ENCODE measurements at regions not wholly inside any gene's neighbourhood (a gene's known extent, or its start where the extent isn't known, plus 50 kb on each side); places are given as distances from the start of the nearest gene placed in this dataset.
A peak's percentile ranks its signal among the peaks of the same experiment; 100 is the strongest.

DNA sequence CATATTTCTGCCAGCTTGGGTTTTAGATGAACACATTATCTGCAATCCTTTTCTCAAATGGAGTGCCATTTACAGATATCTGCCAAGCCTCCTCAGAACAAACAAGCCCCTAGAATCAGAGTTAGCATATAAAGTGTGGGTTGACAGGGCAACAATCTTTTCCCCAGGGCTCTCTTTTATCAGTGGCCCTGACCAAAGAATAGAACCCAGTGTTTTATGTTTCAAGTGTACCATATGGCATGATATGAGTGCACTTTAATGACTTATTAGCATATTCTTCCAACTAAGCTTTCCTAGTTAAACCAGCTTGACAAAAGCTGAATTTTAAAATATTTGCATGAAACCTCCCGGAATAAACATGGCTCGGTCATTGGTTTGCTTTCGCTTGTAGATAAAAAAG lies 57.3 kb downstream of the EVX1 start:
- DNase-seq (ENCODE audit: low spot score), result no peak

DNA sequence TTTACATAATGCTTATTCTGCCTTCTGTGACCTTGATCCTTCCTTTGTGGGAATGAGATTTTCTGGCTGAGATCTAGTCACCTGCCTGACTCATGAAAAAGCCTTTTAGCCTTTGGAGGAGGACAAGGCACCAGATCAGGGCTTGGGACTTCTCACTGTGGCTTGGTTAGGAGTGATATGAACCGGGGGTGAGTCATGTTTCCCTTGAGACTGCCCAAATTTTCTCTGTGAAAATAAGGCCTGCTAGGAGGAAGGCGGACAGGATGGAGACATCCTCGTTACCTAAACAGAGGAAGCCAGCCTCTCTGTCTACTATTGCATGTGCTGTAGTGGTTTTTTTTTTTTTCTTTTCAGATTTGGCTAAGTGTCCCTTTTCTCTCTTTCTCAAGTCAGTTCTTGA lies 57.8 kb downstream of the EVX1 start:
- no peak for DNase-seq (ENCODE audit: low spot score)

DNA sequence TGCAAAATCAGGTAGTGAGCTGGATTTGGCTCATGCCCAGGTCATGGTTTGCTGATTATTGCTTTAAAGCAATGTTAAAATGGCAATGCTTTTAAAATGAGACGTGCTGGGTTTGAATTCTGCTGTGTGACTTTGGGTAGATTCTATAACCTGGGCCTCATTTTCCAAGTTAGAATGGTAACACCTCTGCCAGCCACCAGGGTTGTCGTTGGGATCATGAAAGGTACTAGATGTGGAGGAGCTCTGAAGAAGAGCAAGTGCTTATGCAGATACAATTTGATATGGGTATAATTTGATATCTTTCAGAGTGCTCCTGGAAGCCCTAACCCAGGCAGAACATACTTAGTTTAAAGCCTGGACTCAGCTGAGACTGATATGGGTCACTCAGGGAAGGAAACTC lies 60.0 kb downstream of the EVX1 start:
- no peak for DNase-seq (ENCODE audit: low spot score)

DNA sequence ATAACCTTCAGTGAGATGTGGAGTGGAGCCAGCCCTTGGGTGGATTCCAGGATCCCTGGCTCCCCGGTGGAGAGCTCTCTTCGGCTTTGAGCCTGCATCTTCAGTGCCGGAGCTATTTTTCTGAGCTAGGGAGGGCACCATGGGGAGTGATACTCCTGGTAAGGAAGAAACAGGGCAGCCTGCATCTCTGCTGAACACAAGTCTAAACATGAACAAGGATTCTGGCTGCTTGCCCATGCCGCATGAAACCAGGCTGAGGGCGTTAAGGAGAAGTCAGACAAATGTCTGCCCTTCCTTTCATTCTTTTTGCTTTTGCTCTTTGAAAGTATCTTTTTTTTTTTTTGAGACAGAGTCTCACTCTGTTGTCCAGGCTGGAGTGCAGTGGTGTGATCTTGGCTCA lies 60.4 kb downstream of the EVX1 start:
- peak; percentile 10 for DNase-seq (ENCODE audit: low spot score)

DNA sequence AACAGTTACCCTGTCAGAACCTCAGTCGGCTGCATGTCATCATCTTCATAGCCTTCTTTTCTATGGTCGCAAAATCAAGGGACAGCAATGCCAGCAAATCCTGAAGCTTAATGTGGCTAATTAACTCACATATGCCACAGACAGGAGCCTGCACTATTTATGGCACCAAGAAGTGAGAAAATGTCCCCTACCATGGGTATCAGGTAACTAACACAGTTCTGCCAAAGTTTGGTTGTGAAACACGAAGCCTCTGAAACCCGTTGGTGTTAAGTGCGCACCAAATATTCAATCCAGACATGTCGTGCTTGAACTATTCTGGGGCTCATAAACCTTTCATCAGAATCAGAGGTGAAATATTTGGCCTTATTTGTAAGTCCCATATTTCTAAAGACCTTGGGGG lies 63.3 kb downstream of the EVX1 start:
- no peak for DNase-seq (ENCODE audit: low spot score)

DNA sequence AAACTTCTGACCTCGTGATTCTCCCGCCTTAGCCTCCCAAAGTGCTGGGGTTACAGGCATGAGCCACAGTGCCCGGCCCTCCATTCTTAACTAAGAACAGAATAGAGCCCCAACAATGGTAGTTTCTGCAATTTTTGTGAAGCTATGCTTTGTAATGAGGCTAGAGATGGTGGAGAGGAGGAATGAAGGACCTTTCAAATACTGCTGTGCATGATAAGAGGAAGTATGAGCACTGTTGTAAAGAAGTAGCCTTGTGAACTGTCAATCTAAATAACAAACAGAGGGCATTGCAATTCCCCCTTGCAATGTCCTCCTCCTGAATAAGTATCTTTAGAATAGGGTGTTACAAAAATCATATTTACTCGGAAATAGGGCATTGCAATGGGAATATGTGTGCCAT lies 70.2 kb downstream of the EVX1 start:
- no peak for DNase-seq (ENCODE audit: low spot score)

DNA sequence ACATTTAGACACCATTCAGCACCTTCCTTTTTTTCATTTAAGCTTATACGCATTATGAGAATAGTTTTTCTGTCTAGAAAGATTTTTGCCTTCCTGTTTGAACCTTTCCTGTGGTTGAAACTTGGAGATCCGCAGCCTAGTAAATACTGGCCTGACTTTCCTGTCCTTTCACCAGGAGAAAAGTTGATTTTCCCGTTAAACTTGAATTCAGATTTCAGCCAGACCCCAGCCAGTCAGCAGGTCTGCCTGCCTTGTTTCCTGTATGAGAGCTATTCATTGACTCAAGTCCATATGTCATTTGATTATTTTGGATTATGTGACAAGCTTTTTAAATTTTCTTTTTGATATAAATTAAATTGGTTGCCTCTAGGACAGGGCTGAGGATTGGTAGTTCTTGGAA lies 71.5 kb downstream of the EVX1 start:
- no peak for DNase-seq (ENCODE audit: low spot score)

DNA sequence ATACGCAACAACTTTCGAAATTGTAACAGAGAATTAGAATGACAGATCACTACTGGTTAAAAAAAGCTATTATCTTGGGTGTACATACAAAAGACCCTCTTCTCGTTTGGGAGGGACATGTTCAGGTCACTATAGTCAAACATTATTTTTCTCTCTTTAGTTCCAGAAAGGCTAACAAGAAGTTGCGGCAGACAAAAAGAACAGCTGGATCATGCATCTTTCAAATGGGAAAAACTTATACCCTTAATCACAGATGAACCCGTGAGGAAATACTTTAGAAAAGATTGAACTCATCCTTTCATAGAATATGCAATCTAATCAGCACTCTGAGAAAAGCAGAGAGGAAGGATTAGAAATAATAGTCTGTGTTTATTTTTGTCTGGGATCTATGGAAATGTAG lies 72.5 kb downstream of the EVX1 start:
- no peak for DNase-seq (ENCODE audit: low spot score)

DNA sequence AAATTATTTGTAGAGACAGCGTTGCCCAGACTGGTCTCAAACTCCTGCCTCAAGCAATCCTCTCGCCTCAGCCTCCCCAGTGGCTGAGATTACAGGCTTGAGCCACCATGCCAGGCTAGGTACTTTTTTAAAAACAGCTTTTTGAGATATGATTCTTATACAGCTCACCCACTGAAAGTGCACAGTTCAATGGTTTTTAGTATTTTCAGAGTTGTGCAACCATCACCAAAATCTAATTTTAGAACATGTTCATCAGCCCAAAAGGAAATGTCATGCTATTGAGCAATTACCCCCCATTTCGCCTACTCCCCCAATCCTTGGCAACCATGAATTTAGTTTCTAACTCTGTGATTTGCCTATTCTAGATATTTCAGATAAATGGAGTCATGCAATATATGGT lies 73.7 kb downstream of the EVX1 start:
- no peak for DNase-seq (ENCODE audit: low spot score)

DNA sequence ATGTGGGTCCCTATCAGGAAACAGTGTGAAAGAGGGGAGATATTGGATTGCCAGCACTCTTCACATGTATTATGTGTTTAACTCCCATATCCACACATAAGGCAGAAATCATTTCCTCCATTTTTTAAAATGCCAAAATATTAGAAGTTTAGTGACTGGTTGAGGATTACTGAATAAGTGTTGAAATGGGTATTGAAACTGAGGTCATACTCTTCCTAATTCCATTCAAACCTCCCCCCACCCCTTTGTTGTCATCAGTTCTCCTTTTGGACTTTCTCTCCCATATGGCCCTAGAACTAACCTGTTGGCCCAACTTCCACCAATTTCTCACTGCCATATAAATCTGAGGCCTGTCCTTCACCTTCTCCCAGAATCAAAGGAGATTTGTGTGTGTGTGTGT lies 81.6 kb downstream of the EVX1 start:
- DNase-seq (ENCODE audit: low spot score), result no peak

DNA sequence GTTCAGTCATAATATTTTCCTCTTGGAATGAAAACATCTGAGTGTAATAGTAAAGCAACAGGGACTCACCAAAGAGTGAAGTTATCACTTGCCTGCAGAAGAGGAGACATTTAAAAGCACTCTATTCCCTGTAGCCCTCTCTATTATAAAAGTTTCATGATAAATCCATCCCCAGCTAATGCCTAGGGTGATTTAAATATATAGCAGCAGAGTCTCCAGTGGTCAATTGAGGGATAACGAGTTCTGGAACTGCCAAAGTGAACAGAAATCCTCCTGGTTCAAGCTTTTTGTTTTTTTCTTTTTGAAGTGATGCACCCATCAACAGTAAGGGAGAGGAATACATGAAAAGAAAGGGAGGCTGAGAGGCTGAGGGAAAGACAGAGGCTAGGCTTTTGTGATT lies 87.3 kb downstream of the EVX1 start:
- DNase-seq (ENCODE audit: low spot score), result no peak

DNA sequence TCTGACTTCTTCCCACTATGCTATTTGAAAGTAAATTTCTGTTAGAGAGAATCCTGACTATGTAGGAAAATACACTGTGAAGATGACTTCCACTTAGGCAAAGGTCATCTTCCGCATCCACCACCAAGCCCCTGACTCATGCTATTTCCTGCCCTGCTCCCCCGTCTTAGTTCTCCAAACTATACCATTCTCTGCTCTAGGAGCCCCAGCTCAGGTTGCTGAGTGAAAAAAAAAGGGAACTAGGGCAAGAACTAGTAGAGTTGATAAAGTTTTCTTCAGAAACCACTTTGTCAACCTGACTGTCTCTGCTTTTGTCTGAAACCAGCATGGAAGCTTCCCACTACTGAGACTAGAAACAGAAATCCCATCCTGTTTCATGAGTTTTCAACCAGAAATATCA lies 96.9 kb downstream of the EVX1 start:
- peak; percentile 7 for DNase-seq (ENCODE audit: low spot score)

DNA sequence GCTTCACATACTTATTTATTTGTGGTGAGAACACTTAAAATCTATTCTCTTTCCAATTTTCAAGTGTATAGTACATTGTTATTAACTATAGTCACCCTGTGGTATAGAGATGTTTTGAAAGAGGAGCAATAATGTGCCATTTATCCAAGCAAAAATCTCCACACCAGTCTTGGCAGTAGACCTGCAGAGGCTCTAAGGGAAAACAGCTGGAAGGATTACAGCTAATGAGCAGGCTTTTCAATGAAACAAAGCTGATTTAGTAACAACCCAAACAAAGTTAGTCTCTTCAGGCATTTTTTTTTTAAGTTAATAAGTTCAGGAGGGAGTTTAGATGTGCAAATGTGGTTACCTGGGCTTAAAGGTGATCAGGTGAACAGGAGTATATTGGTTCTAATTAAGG lies 101.9 kb downstream of the EVX1 start:
- no peak for DNase-seq (ENCODE audit: low spot score)

DNA sequence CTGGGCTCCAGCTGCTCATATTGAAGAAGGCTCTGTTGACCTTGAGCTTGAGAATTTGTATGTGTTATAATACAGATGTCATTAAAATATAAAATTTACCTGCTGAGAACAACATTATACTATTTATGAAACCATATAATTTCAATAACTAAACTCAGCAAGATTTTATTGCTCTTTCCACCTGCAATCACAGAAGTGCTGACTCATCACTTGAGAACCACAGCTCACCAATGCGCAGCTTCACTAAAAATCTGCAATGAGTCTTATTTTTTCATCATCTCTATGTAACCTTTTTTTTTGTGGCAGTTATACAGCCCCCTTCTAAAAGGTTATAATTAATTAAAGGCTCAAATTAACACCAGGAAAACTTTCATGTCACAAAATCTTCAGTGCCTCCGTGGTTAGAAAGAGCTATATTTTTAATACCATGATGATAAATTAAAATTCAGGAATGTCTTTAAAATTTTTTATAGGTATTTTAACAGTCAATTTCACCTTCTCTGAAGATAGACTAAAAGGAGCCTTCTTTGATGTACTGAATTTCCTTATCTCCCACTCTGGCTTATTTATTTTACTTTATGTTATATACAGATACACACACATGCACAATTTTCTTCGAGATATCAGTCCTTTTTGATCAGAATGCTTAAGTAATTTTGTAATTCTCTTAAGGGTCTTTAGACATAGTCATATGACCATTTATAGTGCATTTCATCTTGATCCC lies 102.7 kb downstream of the EVX1 start:
- DNase-seq (ENCODE audit: low spot score), result no peak

DNA sequence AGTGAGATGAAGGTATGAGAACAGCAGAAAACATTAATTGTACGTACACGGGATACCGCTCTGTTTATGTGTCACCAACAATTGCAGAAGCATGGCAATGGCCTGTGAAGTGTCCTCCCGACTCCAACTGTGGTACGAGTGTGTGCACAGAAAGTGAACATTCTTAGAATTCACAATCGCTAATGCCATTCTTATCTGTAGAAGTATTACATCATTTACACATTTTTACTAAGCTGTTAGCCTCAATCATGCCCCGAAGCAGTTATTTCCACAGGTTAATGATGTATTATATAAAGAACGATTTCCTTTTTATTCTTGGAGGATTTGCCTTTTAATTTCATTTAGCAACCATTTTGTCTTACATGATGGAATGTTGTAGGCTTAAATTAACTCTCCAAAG lies 103.4 kb downstream of the EVX1 start:
- DNase-seq (ENCODE audit: low spot score), result no peak

DNA sequence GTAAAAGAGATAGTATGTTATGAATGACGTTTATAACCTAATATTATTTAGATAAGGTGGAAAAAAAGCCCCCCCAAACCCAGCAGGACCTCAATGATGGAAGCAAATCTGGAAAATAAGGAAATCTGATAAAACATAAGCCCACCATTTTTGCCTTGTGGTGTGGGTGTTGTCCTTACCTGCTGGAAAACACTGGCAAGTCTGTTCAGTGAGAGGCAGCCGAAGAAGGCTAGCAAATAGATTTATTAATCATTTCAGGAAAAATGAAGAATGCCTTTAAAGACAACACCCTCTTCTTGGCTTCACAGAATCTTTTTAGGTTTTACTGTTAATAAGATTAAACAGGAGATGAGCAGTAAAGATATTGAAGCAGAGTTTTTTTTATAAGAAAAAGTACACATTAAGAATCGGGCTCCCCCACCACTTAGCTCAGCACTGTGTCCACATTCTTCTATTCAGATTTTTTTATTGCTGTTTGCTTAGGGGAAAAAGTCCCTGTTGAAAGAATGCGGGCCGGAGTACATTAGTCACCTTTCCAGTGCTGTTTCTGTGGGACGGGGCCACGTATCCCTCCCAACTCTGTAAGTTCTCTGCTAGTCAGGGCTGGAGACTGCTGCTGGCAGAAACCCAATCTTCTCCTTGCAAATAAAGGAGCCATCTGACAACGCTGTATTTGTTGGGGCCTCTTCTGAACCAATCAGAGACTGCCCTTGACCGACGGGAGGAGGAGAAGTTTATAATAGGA lies 104.1 kb downstream of the EVX1 start:
- DNase-seq (ENCODE audit: low spot score), result peak; percentile 28

DNA sequence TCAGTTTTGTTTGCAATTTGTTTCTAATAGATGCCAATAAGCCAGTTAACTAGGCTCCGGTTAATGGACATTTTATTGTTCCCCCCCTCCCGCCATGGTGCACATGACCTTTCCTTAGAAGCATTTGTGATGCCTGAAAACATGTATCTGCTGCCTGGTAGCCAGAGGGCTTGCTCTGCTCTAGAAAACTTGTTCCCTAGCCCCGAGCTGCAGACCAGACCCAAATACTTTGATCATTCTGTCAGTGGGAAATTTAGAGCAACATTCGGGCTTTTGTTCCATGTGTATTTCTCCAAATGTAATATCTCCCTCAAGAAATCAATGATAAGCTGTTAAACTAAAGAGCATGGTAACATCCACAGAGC lies 104.7 kb downstream of the EVX1 start:
- no peak for DNase-seq (ENCODE audit: low spot score)

DNA sequence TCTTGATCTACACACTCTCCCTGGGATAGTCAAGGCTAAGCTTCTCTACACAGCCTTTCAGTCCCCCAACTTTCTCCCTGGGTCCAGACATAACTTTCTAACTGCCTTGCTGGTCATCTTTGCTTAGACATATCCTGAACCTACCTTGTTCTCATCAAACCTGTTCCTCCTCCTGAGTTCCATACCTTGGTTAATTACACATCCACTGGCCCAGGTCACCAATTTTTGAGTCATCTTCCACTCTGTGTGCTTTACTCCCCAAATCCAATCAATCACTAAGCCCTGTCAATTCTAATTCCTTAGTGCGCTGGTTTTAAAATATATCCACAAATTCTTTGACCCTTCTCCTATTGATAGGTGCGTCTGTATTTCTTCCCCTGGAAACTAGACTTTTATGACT lies 107.0 kb downstream of the EVX1 start:
- no peak for DNase-seq (ENCODE audit: low spot score)

DNA sequence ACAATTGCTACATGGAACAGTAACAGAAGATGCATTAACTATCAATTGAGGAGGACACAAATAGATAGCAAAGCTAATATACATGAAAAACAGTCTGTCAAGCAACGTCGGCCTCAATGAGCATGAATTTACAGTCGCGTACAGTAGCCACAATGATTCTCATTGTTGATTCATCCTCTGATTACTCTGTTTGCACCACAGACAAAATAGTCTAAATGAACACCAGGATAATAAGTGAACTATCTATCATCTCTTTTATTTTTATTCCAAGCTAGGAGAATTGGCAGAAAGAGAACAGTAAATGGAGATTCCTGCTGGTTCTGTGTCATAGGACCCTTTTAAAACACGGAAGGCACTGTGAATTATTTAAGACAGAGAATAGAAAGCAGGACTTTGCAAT lies 108.5 kb downstream of the EVX1 start:
- DNase-seq (ENCODE audit: low spot score), result no peak

DNA sequence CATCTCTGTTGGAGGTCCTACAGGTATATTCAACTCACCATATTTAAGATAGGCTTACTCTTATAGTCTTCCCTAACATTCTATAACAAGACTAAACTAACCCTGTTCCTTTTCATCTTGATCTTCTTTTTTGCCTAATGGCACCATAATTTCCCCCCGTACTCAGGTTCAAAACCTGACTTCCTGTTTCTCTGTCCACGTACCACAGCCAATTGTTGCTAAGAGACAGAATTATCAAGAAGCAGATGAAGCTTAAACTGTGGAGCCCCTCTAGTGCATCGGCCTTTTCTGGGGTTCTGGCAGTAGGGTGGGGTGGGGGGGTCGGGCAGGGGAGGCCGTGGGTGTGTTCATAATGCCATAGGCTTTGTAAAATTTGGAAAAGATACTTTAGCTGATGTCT lies 109.2 kb downstream of the EVX1 start:
- no peak for DNase-seq (ENCODE audit: low spot score)

DNA sequence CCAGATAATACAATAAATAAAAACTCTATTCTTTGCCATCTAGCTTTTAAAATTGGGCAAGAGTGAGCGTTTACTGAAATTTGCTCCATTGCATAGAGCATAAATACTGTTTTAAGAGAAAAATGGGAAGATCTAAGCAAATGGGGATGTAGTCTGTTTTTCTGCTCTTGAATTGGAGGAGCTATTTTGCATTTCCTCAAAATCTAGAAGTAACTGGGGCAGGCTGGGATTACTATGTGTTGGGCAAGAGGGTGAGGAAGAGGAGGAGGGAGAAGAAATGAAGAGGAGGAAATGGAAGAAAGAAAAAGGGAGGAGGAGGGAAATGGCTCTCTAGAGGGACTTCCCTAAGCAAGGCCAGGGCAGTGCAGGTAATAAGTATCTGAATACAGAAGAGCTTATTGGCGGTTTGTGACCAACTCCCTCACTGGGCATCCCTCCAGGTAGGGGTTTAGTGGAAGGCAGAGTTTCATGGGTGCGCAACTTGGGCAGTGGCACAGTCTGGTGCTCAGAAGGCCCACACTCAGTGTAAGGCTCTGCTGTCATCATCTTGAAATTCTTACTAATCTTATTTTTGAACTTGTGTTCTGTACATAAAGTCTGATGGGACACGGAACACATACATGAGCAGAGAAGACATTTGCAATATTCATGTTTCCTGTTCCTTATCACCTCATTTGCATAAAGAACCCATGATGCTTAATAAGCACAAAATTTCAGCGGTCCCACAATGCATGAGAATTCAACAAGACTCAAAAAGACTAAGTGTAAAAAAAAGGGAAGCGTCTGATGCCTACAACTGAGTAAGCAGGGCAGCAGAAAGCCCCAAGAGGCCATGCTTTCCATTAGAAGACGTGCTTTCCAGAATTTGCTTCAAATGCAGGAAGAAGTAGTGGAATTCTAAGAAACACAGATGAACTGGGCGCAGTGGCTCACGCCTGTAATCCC lies 116.9 kb downstream of the EVX1 start:
- DNase-seq (ENCODE audit: low spot score), result no peak

DNA sequence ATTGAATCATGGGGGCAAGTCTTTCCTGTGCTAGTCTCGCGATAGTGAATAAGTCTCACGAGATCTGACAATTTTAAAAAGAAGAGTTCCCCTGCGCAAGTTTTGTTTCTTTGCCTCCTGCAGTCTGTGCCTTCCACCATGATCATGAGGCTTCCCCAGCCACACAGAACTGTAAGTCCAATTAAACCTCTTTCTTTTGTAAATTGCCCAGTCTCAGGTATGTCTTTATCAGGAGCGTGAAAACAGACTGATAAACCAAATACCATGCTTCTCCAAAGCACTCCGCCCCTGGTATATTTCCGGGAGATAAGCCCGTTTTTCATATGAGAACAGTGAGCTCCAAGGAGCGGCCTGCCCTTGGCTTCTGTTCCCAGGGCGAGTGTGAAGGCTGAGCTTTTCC lies 118.9 kb downstream of the EVX1 start:
- no peak for DNase-seq (ENCODE audit: low spot score)

DNA sequence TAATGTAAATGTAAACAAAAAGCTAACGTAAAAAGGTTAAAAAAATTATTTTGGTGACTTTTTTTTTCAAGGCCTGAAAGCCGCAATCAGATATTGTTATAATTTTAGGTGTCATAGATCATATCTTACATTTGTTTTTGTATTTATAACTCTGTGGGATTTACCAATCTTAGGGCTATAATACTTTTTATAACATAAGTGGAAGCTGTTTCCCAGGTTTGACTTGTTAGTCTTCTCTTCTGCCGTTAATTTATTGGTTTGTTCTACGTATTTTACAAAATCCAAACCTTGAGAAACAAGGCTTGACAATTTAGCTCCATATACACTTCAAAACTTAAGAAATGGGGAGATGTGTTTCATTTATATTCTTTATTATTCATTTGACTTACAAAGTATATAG lies 119.4 kb downstream of the EVX1 start:
- DNase-seq (ENCODE audit: low spot score), result no peak
